ENCODE measurements at regions not wholly inside any gene's neighbourhood (a gene's known extent, or its start where the extent isn't known, plus 50 kb on each side); places are given as distances from the start of the nearest gene placed in this dataset.

GRCh38 chr21:23624281-23624680 lies 1983.0 kb downstream of the MRPL39 start:
- intact Hi-C loops (cut with micrococcal nuclease; ENCODE audit: unreplicated experiment): no loop called here
- H3K4me1 Mint-ChIP-seq (ENCODE audit: low read depth, unreplicated experiment): no peaks in the 10 kb centered on the region
- no peak for DNase-seq
- CTCF ChIA-PET: no interaction called here
- H3K27ac Mint-ChIP-seq (ENCODE audit: unreplicated experiment): no peak overlapping the region
- H3K27me3 Mint-ChIP-seq (ENCODE audit: unreplicated experiment): no peaks in the 10 kb centered on the region
- H3K36me3 Mint-ChIP-seq (ENCODE audit: insufficient read depth, unreplicated experiment): no peaks in the 10 kb centered on the region
- H3K9me3 Mint-ChIP-seq (ENCODE audit: low read depth, unreplicated experiment): peaks cover 6% of the 10 kb centered on the region
- H3K4me3 Mint-ChIP-seq (ENCODE audit: low read depth, unreplicated experiment): no peak overlapping the region
- TF ChIP-seq CTCF (IDR thresholded peaks at IDR 0.05; ENCODE audit: unreplicated experiment): no peak
- BruUV-seq (replicated peaks): no TSS peak

- CTCF ChIA-PET: no interaction called here
- H3K4me1 Mint-ChIP-seq (ENCODE audit: low read depth, unreplicated experiment): no peaks in the 10 kb centered on the region
- peaks cover 9% of the 10 kb centered on the region for H3K9me3 Mint-ChIP-seq (ENCODE audit: low read depth, unreplicated experiment)
- no peak overlapping the region for H3K27ac Mint-ChIP-seq (ENCODE audit: unreplicated experiment)
- no peaks in the 10 kb centered on the region for H3K36me3 Mint-ChIP-seq (ENCODE audit: insufficient read depth, unreplicated experiment)
- no TSS peak for BruUV-seq (replicated peaks)
- H3K4me3 Mint-ChIP-seq (ENCODE audit: low read depth, unreplicated experiment): no peak overlapping the region
- no peaks in the 10 kb centered on the region for H3K27me3 Mint-ChIP-seq (ENCODE audit: unreplicated experiment)
- intact Hi-C loops (cut with micrococcal nuclease; ENCODE audit: unreplicated experiment): no loop called here
- DNase-seq: no peak
- no peak for TF ChIP-seq CTCF (IDR thresholded peaks at IDR 0.05; ENCODE audit: unreplicated experiment)
Measured at GRCh38 chr21:23613014-23613413, 1994.3 kb downstream of the MRPL39 start.

DNA sequence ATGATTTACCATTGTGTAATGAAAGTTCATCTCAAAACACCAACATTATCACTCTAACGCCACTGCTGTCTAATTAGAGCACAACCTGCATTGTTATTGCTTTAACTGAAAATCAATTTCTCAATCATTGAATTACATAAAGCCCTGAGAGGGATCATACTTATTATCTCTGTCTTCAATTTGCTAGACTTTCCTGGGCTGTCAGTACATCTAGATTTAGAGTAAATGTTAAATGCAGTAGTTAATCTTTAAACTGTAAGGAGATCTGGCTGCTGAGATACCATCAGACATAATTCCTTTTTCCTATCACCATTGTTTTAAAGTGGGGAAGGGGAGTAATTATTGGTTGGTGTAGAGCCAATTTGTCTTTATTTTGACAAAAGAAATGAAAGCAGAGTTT lies 1995.1 kb downstream of the MRPL39 start:
- BruUV-seq (replicated peaks): no TSS peak
- no peaks in the 10 kb centered on the region for H3K36me3 Mint-ChIP-seq (ENCODE audit: insufficient read depth, unreplicated experiment)
- H3K4me1 Mint-ChIP-seq (ENCODE audit: low read depth, unreplicated experiment): no peaks in the 10 kb centered on the region
- no peaks in the 10 kb centered on the region for H3K27me3 Mint-ChIP-seq (ENCODE audit: unreplicated experiment)
- no peak for DNase-seq
- no peak overlapping the region for H3K4me3 Mint-ChIP-seq (ENCODE audit: low read depth, unreplicated experiment)
- H3K27ac Mint-ChIP-seq (ENCODE audit: unreplicated experiment): no peak overlapping the region
- TF ChIP-seq CTCF (IDR thresholded peaks at IDR 0.05; ENCODE audit: unreplicated experiment): no peak
- CTCF ChIA-PET: no interaction called here
- intact Hi-C loops (cut with micrococcal nuclease; ENCODE audit: unreplicated experiment): no loop called here
- peaks cover 6% of the 10 kb centered on the region for H3K9me3 Mint-ChIP-seq (ENCODE audit: low read depth, unreplicated experiment)

DNA sequence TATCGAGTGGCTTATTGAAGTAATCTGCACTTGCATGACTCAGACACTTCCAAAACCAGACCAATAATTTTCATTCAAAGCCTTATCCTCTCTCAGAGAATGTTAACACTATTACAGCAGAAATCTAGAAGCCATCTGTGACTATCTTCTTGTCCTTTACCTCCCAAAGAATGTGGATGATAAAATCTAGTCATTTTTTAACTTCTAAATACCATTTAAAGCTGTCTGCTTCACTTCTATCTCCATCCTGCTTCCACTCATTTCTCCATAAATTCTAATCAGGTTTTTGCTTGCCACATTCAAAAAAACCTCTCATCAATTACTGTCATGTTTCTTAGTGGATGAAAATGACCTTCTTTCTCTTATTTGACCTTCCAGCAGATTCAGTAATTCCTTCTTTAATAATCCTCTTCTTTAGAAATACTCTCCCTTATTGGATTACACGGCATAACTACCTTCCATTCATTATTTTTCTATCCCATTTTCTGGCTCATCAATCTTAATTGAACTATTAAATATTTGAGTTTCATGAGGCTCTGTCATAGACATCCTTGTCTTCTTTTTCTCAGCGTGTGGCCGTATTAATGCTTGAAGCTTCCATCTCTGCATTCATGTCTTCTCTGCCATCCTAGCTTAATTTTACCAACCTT lies 1999.4 kb downstream of the MRPL39 start:
- Mint-ChIP-seq H3K4me1 (ENCODE audit: low read depth, unreplicated experiment) (no peaks in the 10 kb centered on the region), H3K9me3 (ENCODE audit: low read depth, unreplicated experiment) (peaks cover 7% of the 10 kb centered on the region), H3K4me3 (ENCODE audit: low read depth, unreplicated experiment) (no peak overlapping the region), H3K27ac (ENCODE audit: unreplicated experiment) (no peak overlapping the region), H3K36me3 (ENCODE audit: insufficient read depth, unreplicated experiment) (no peaks in the 10 kb centered on the region), H3K27me3 (ENCODE audit: unreplicated experiment) (no peaks in the 10 kb centered on the region)
- intact Hi-C loops (cut with micrococcal nuclease; ENCODE audit: unreplicated experiment): no loop called here
- no peak for DNase-seq
- CTCF ChIA-PET: no interaction called here
- TF ChIP-seq CTCF (IDR thresholded peaks at IDR 0.05; ENCODE audit: unreplicated experiment): no peak
- BruUV-seq (replicated peaks): no TSS peak

All from Calu3 (cell line).